ENCODE measurements at regions not wholly inside any gene's neighbourhood (a gene's known extent, or its start where the extent isn't known, plus 50 kb on each side); places are given as distances from the start of the nearest gene placed in this dataset.

DNA sequence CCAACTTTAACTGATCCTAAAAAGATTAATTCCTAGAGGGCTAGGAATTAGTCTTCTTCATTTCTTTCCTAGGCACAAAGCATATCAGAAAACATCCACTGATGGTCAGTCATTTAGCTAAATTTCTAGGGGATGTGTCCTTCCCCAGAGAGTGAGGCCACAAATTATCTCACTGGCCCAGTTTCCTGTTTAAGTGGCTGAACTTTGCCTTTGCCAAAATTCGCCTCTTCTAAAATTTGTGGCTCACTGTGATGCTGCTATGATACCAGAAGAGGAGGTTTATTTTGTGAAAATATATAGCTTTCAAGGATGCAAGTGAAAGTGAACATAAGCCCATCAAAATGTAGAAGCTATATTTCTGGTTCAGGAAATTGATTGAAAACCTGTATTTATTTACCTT is 98.1 kb upstream of the FER start:
- no peak for DNase-seq (ENCODE audit: low read depth)

- no peak for DNase-seq (ENCODE audit: low read depth)
Measured at GRCh38 chr5:108649106-108649505, 98.6 kb upstream of the FER start.

GRCh38 chr5:108642170-108642906 is 105.4 kb upstream of the FER start:
- peak; percentile 16 for DNase-seq (ENCODE audit: low read depth)

DNA sequence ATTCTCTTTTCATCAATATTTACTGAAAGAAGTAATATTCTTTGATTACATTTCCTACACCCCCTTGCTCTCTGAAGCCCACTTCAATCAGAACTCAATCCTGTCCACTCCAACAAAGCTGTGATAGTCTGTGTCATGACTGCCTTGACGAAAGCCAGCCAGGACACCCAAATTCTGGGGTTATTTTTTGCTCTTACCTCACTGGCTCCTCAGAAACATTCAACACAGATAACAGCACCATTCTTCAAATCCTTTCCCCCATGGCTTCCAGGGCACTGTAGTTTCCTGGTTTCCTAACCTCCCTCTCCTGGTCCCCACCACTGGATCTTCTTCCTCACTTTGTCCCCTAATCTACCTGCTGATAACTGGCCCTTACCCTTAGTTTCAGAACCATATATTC is 106.1 kb upstream of the FER start:
- no peak for DNase-seq (ENCODE audit: low read depth)

GRCh38 chr5:108639366-108639765 is 108.3 kb upstream of the FER start:
- no peak for DNase-seq (ENCODE audit: low read depth)

DNA sequence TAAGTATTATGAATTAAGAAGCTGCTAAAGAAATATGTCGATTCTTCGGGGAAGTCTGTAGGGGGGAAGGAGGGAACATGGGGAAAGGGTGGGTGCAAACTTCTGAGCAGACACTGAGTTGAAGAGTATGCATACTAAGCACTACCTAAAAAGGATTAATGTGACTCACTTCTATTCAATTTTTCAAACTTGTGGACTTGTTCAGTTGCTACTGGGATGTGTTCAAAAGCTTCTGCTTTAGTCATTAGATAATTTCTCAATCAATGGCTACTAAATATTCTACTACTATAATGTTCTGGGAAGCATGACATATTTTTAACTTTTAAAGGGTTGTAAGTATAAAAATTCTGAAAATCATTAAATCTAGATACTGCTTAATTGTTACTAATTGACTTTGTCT is 109.7 kb upstream of the FER start:
- no peak for DNase-seq (ENCODE audit: low read depth)

DNA sequence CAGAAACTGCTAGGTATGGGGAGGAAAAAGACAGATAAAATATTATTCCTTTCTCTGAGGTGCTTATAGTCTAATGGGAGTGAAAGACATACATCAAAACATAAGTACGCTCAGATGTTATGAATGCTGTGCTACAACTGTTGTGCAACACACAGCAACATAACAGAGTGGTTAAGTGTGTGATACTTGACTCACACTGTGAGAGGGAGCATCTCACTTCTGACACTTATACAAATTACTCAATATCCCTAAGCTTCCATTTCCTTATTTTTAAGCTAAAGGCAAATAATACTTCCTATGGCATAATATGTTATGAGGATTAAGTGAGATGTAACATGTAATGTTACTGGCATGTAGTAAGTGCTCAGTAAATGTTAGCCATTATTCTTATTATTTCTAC is 110.6 kb upstream of the FER start:
- no peak for DNase-seq (ENCODE audit: low read depth)

DNA sequence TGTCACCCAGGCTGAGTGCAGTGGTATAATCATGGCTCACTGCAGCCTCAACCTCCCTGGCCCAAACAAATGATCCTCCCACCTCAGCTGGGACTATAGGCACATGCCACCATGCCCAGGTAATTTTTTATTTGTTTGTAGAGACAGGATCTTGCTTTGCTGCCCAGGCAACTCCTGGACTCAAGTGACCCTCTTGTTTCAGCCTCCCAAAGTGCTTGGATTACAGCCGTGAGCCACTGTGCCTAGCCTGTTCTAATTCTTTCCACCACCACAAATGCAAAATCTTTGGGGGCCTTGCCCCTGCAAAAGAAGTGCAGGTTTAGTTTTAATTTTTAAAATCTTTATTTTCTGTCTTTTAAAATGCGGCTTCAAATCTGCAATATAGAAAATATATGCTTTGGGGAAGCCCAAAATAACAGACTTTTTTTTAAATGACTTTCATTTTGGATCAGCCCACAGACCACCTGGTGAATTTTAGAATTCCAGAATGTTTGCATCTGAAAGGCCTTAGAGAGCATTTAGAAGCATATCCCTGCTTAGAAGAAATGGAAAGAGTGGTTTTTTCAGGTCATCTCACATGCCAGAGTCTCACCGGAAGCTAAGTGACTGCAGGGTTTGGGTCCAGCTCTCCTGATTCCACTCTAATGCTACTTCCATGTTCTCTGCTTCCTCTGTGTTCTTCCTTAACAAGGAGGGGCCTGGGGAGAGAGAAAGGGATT is 111.4 kb upstream of the FER start:
- DNase-seq (ENCODE audit: low read depth), result no peak

GRCh38 chr5:108634617-108635288 is 112.9 kb upstream of the FER start:
- no peak for DNase-seq (ENCODE audit: low read depth)

- no peak for DNase-seq (ENCODE audit: low read depth)
Measured at GRCh38 chr5:108634010-108634616, 113.6 kb upstream of the FER start.

DNA sequence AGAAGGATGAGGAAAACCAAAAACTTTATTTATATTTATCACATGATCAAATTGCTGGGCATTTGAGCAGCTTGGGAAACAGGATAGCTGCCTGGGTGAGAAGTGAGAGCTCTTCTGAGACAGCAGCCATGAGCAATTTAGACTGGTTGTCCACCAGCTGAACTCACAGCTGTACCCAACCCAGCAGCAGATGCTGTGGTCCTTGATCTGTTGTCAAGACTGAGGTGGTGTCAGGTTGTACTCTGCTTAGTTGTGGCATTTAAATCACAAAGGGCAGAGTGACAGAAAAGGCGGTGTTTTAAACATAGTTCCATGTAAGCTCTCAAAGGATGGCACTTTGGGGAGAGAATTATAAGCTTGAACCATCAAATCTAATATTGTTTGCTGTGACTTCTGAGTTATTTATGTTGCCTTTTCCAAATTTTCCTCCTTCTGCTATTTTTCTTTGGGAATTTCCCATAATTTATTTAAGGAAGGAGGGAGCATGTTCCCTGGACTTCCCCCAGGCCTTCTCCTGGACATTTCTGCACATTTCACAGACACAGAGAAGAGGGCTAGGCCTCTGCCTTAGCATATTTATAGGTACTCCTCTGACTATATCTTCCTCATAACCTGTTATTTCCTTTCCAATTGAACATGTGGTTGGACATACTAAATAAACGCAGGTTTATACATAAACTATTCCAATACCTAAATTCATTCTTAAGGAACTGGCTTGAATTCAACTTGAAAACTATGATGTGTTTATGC is 117.7 kb upstream of the FER start:
- DNase-seq (ENCODE audit: low read depth), result no peak

DNA sequence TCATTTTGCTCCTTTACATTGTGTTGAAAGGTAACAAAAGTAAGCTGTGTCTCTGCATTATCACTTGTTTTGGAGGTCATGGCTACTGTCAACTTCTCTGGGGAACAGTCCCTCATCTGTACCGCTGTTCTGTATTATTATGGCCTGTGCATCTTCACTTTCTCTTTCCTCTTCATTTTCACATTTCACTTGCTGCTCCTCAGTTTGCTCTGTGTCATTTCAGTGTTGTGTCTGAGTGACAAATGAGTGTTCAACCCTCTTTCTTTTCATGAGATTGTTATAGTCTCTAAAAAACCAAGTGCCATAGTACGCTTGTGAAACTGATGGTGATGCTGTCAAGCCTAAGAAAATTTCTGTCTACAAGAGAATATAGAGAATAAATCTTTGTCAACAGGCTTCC is 122.0 kb upstream of the FER start:
- no peak for DNase-seq (ENCODE audit: low read depth)

DNA sequence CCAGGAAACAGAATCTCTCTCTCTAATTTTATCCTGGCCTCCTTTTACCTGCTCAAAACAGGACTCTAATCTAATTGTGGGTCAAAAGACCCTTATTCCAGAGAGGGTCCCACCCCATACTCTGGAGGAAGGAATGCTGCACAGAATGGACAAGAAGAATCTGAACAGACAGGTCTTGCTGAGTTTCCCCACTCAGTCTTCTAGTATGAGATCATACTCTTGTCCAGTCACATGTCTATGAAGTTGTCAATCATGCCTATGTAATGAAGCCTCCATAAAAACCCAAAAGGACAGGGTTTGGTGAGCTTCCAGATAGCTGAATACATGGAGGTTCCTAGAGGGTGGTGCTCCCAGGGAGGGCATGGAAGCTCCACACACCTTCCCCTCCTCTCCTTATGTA is 123.9 kb upstream of the FER start:
- DNase-seq (ENCODE audit: low read depth), result no peak

DNA sequence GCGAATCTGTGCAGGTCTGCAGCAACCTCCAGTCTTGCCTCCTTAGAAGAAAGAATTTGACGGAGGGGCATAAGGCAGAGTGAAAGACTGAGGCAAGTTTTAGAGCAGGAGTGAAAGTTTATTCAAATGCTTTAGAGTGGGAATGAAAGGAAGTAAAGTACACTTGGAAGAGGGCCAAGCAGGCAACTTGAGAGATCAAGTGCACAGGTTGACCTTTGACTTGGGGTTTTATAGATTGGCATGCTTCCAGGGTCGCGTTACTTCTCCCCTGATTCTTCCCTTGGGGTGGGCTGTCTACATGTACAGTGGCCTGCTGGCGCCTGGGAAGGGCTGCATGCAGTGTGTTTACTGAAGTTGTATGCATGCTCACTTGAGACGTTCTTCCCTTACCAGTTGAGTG is 127.2 kb upstream of the FER start:
- no peak for DNase-seq (ENCODE audit: low read depth)

GRCh38 chr5:108619815-108620214 is 127.9 kb upstream of the FER start:
- DNase-seq (ENCODE audit: low read depth), result no peak

DNA sequence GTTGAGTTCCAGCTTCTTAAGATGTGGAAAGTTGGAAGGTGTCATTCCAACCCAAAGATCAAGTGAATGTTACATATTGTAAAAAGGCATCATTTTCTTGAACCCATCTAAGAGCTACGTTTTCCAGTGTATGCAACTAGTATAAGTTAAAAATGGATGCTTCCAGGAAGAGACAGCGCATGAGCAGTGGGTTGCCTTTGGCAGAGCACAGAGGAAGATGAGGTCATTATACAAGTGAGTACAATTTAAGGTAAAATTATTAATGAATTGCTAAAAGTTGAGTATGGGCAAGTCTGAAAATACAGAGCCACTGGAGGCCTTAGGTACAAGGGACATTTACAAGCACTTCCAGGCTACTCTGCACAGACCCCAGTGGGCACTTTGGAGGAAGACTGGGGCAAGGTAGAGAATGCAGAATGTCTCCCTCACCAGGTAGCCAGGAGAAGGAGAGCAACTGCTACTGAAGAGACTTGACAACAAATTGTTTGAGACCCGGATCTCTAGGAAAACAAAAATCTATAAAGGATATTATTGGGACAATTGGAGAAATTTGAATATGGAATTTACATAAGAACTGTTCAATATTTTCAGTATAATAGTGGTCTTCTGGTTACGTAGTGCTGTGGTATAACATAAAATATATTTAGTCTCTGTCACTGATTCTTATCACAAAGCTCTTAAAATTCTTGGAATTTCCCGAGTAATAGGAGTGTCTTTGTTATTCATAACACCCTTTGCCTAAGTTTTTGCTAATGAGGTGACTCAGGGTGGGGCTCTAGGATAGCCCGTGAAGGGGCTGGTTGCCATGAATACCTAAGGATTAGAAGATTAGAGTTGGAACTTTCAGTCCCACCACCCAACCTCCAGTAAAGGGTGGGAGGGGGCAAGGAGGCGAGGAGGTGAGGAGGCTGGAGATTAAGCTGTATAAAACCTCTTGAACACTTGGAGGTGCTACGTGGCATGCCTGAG is 129.9 kb upstream of the FER start:
- no peak for DNase-seq (ENCODE audit: low read depth)

- DNase-seq (ENCODE audit: low read depth), result no peak
Measured at GRCh38 chr5:108615216-108615615, 132.5 kb upstream of the FER start.

DNA sequence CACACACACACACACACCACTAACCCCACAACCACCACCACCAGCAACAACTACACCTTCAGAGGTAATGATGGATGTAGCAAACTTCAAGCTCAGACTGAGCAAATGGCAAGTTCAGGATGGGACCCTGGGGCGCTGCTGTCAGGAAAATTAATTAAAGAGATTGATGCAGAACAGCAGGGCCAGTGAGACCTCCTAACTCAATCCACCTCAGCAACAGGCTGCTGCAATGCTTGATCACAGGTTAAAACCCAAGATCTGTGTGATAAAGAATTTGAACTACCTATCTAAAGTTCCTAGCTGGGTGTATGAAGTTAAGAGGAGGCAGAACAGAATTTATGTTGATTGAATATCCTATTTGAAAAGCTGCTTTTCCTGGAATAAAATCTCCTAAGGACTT is 140.3 kb upstream of the FER start:
- DNase-seq (ENCODE audit: low read depth), result no peak

- no peak for DNase-seq (ENCODE audit: low read depth)
Measured at GRCh38 chr5:108606185-108606584, 141.5 kb upstream of the FER start.

DNA sequence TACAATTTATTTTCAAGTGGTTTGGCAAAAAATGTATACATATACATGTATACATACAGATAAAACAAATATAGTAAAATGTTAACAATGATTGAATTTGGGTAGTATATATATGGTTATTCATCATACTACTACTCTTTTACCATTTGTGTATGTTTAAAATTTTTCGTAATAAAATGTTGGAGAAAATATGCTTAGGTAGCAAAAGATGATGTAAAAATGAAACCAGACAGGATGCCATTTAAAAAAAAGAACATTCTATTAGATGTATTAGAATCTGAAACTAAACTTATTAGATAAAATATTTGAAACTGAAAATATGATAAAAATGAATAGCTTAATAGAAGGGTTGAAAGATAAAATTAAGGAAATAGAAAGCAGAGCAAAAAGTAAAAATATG is 144.9 kb upstream of the FER start:
- DNase-seq (ENCODE audit: low read depth), result no peak

DNA sequence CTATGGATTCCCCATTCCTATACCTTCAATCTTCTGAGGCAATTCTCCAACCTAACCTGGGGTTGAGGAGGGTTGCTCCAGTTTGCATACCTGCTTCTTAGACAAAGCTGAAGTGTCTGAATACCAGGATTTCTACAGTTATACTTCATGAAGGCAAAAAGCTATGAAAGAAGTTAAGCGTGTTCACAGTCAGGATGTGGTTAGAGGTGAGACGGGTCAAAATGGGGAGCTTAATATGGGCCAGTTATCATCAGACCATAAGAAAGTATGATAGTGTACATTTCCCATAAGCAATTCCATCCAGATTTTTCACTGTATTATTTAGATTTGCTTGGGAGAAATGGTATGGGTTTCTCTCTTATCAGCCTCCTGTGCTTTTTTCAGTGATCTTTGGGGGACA is 156.9 kb upstream of the FER start:
- DNase-seq (ENCODE audit: low read depth), result no peak
